GM23338 (cell line): ENCODE measurements at regions not wholly inside any gene's neighbourhood (a gene's known extent, or its start where the extent isn't known, plus 50 kb on each side); places are given as distances from the start of the nearest gene placed in this dataset.

Experiments
- CREB1 ChIP-seq: fragments of 250-450 bp; sonication (Bioruptor Pico); IDR thresholded peaks from 2 replicates; pipeline ENCODE4 v1.5.0; 2020; ENCODE audit warnings: low read depth, mild to moderate bottlenecking, moderate library complexity
- CTCF ChIP-seq, 2 experiments: fragments of 200-600 bp in 1 of 2; sonication (generic) in 1 of 2; conservative IDR thresholded peaks; 2 replicates each; pipeline versions ENCODE4 v1.5.1 to v1.6.1; 2016 to 2017; ENCODE audit warnings: antibody characterized with exemption in 2 of 2, low read depth in 2 of 2, mild to moderate bottlenecking in 2 of 2, moderate library complexity in 1 of 2
- NANOG ChIP-seq: IDR thresholded peaks from 2 replicates; pipeline ENCODE4 v1.6.1; 2016; ENCODE audit warnings: antibody characterized with exemption, borderline replicate concordance
- TF ChIP-seq, protein P1 (sequence below): IDR thresholded peaks from one replicate; pipeline ENCODE4 v1.6.1; 2018; ENCODE audit warnings: antibody characterized with exemption; ENCODE audit not compliant: unreplicated experiment

DNA sequence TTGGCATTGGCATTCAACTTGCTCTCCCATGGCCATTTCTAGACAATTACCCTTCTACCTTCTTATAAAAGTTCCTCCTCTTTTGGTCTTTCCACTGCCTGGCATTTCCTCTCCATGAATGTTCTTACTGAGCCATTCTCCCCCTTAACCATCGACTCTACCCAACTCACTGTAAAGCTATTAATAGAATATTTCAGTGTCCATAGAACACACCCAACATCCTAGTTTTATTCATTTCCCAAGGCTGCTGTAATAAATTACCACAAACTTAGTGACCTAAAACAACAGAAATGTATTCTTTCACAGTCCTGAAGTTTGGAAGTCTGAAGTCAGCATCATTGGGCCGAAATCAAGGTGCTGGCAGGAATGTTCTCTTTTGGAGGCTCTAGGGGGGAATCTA is 170.0 kb upstream of the ATP5MC3 start:
- TF ChIP-seq NANOG (no peak), CTCF (conservative IDR thresholded peaks at IDR 0.05; ENCODE audit: low read depth in 2 of 2) (no peak), CREB1 (CRISPR knock-in tag) (no peak)
- TF ChIP-seq, protein P1, sequence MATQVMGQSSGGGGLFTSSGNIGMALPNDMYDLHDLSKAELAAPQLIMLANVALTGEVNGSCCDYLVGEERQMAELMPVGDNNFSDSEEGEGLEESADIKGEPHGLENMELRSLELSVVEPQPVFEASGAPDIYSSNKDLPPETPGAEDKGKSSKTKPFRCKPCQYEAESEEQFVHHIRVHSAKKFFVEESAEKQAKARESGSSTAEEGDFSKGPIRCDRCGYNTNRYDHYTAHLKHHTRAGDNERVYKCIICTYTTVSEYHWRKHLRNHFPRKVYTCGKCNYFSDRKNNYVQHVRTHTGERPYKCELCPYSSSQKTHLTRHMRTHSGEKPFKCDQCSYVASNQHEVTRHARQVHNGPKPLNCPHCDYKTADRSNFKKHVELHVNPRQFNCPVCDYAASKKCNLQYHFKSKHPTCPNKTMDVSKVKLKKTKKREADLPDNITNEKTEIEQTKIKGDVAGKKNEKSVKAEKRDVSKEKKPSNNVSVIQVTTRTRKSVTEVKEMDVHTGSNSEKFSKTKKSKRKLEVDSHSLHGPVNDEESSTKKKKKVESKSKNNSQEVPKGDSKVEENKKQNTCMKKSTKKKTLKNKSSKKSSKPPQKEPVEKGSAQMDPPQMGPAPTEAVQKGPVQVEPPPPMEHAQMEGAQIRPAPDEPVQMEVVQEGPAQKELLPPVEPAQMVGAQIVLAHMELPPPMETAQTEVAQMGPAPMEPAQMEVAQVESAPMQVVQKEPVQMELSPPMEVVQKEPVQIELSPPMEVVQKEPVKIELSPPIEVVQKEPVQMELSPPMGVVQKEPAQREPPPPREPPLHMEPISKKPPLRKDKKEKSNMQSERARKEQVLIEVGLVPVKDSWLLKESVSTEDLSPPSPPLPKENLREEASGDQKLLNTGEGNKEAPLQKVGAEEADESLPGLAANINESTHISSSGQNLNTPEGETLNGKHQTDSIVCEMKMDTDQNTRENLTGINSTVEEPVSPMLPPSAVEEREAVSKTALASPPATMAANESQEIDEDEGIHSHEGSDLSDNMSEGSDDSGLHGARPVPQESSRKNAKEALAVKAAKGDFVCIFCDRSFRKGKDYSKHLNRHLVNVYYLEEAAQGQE: no peak
